Endodermal cell (in vitro differentiated cells): ENCODE measurements at regions not wholly inside any gene's neighbourhood (a gene's known extent, or its start where the extent isn't known, plus 50 kb on each side); places are given as distances from the start of the nearest gene placed in this dataset.
A peak's percentile ranks its signal among the peaks of the same experiment; 100 is the strongest.

Source experiments
- DNase-seq: peaks from one replicate; pipeline ENCODE4 v3.0.0-alpha.2; 2017
- H3K27ac ChIP-seq: 2 replicates; pipeline ENCODE4 v1.5.1; 2013; ENCODE audit warnings: mild to moderate bottlenecking, low read depth, low read length, moderate library complexity
- H3K27me3 ChIP-seq: 2 replicates; pipeline ENCODE4 v1.6.1; 2013; ENCODE audit warnings: mild to moderate bottlenecking, low read length, moderate library complexity; ENCODE audit not compliant: insufficient read depth, control insufficient read depth, poor library complexity, severe bottlenecking
- H3K36me3 ChIP-seq: 2 replicates; pipeline ENCODE4 v1.7.0; 2013; ENCODE audit warnings: mild to moderate bottlenecking, low read length, moderate library complexity; ENCODE audit not compliant: control insufficient read depth, insufficient read depth
- H3K4me1 ChIP-seq: one replicate; pipeline ENCODE4 v1.7.0; 2013; ENCODE audit warnings: low read length; ENCODE audit not compliant: control insufficient read depth, insufficient read depth
- H3K4me3 ChIP-seq: 2 replicates; pipeline ENCODE4 v1.5.1; 2013; ENCODE audit warnings: mild to moderate bottlenecking, low read length, moderate library complexity
- H3K9ac ChIP-seq: 2 replicates; pipeline ENCODE4 v1.6.1; 2013; ENCODE audit warnings: mild to moderate bottlenecking, low read length, moderate library complexity; ENCODE audit not compliant: poor library complexity, severe bottlenecking; ENCODE audit errors: extremely low read depth
- H3K9me3 ChIP-seq: 2 replicates; pipeline ENCODE4 v1.6.1; 2013; ENCODE audit warnings: mild to moderate bottlenecking, low read length, moderate library complexity; ENCODE audit not compliant: control insufficient read depth
- H3K27ac Mint-ChIP-seq: 2 replicates; pipeline ENCODE4 v1.8.0; 2020; ENCODE audit warnings: mixed read lengths
- H3K27me3 Mint-ChIP-seq: 2 replicates; pipeline ENCODE4 v1.8.0; 2021; ENCODE audit warnings: mild to moderate bottlenecking, mixed read lengths; ENCODE audit not compliant: insufficient read depth
- H3K36me3 Mint-ChIP-seq: 2 replicates; pipeline ENCODE4 v1.8.0; 2020; ENCODE audit warnings: low read depth, mixed read lengths
- H3K4me1 Mint-ChIP-seq: 2 replicates; pipeline ENCODE4 v1.8.0; 2020; ENCODE audit warnings: mixed read lengths
- H3K4me3 Mint-ChIP-seq: 2 replicates; pipeline ENCODE4 v1.8.0; 2020; ENCODE audit warnings: mild to moderate bottlenecking, moderate library complexity, mixed read lengths
- H3K9me3 Mint-ChIP-seq: 2 replicates; pipeline ENCODE4 v1.8.0; 2020; ENCODE audit warnings: mild to moderate bottlenecking, mixed read lengths
- CTCF ChIP-seq: fragments of 200-600 bp; sonication (generic); conservative IDR thresholded peaks from 2 replicates; pipeline ENCODE4 v1.5.0; 2021; ENCODE audit warnings: antibody characterized with exemption, mild to moderate bottlenecking
- WGBS, 2 experiments: methylation state at CpG; one replicate each; pipeline versions ENCODE4 v1.1.5 to v1.1.7; 2013; ENCODE audit warnings: missing lambda C conversion rate in 2 of 2, mixed read lengths in 1 of 2; ENCODE audit not compliant: insufficient coverage in 1 of 2, insufficient read length in 1 of 2; 5-methylcytosine and 5-hydroxymethylcytosine counted together

GRCh38 chr13:69461397-69461796 lies 646.2 kb upstream of the ATXN8OS start:
- DNase-seq = no peak
- H3K4me3 Mint-ChIP-seq = no peak overlapping the region
- no peak overlapping the region for H3K9ac ChIP-seq
- no peaks in the 10 kb centered on the region for H3K4me1 ChIP-seq
- H3K36me3 Mint-ChIP-seq = peaks cover 1% of the 10 kb centered on the region
- no peaks in the 10 kb centered on the region for H3K27me3 ChIP-seq
- peaks cover 12% of the 10 kb centered on the region for H3K9me3 ChIP-seq
- no peak overlapping the region for H3K27ac Mint-ChIP-seq
- H3K27me3 Mint-ChIP-seq = no peaks in the 10 kb centered on the region
- peaks cover 2% of the 10 kb centered on the region for H3K9me3 Mint-ChIP-seq
- no peak for TF ChIP-seq CTCF
- WGBS, 2 experiments = 91 to 100% methylated on average over 1 to 2 of the region's 2 CpGs
- H3K4me1 Mint-ChIP-seq = no peaks in the 10 kb centered on the region
- H3K36me3 ChIP-seq = no peaks in the 10 kb centered on the region
- H3K4me3 ChIP-seq = peak overlapping the region; percentile 38
- H3K27ac ChIP-seq = no peak overlapping the region

- H3K27me3 ChIP-seq = no peaks in the 10 kb centered on the region
- DNase-seq = no peak
- no peaks in the 10 kb centered on the region for H3K36me3 ChIP-seq
- H3K36me3 Mint-ChIP-seq = peaks cover 1% of the 10 kb centered on the region
- 69 to 85% methylated on average over 2 to 3 of the region's 4 CpGs for WGBS, 2 experiments
- no peak overlapping the region for H3K27ac ChIP-seq
- peaks cover 2% of the 10 kb centered on the region for H3K9me3 Mint-ChIP-seq
- no peaks in the 10 kb centered on the region for H3K4me1 Mint-ChIP-seq
- TF ChIP-seq CTCF = no peak
- no peak overlapping the region for H3K27ac Mint-ChIP-seq
- H3K27me3 Mint-ChIP-seq = no peaks in the 10 kb centered on the region
- H3K4me3 ChIP-seq = no peak overlapping the region
- no peak overlapping the region for H3K9ac ChIP-seq
- no peaks in the 10 kb centered on the region for H3K4me1 ChIP-seq
- no peak overlapping the region for H3K4me3 Mint-ChIP-seq
- peaks cover 12% of the 10 kb centered on the region for H3K9me3 ChIP-seq
Observed at GRCh38 chr13:69459346-69459745, 648.3 kb upstream of the ATXN8OS start.

- no peak overlapping the region for H3K9ac ChIP-seq
- H3K4me3 ChIP-seq = no peak overlapping the region
- H3K9me3 ChIP-seq = peaks cover 12% of the 10 kb centered on the region
- Mint-ChIP-seq H3K36me3 (peaks cover 1% of the 10 kb centered on the region), H3K9me3 (peaks cover 2% of the 10 kb centered on the region), H3K27me3 (no peaks in the 10 kb centered on the region), H3K27ac (no peak overlapping the region), H3K4me3 (no peak overlapping the region), H3K4me1 (no peaks in the 10 kb centered on the region)
- no peak overlapping the region for H3K27ac ChIP-seq
- H3K4me1 ChIP-seq = no peaks in the 10 kb centered on the region
- H3K36me3 ChIP-seq = no peaks in the 10 kb centered on the region
- no peak for TF ChIP-seq CTCF
- no peak for DNase-seq
- H3K27me3 ChIP-seq = no peaks in the 10 kb centered on the region
Observed at GRCh38 chr13:69458013-69458412, 649.6 kb upstream of the ATXN8OS start.
